HepG2 (cell line): ENCODE measurements at regions not wholly inside any gene's neighbourhood (a gene's known extent, or its start where the extent isn't known, plus 50 kb on each side); places are given as distances from the start of the nearest gene placed in this dataset.

Source experiments
- ATAC-seq: fragments of 200-7000 bp; cut with Tn5 transposase; 3 replicates; pipeline ENCODE4 v1.9.1; 2020; ENCODE audit warnings: mild to moderate bottlenecking, moderate library complexity
- BruUV-seq: library from RNA; stranded (reverse); fragments of 400-500 nt; replicated peaks from 2 replicates; lab custom pipeline; 2021; lab: Mats Ljungman, UMichigan
- CTCF ChIA-PET: fragments of 300-600 bp; formaldehyde crosslinking; extraction: SDS; loops from one replicate; lab custom pipeline; 2021; ENCODE audit warnings: low total read pairs, inconsistent platforms, low intra/inter-chr PET ratio; lab: Yijun Ruan, JAX
- POLR2A ChIA-PET: fragments of 350-600 bp; sonication (Branson Sonifier 250); formaldehyde crosslinking; loops from one replicate; lab custom pipeline; 2020; ENCODE audit warnings: antibody characterized with exemption, inconsistent platforms; lab: Yijun Ruan, JAX
- DNase-seq: peaks from one replicate; pipeline ENCODE4 v3.0.0-alpha.2; 2015; ENCODE audit warnings: low spot score
- FAIRE-seq: peaks from 3 replicates; lab custom pipeline; 2011; peaks lifted over from hg19 to GRCh38; lab: Jason Lieb, UNC
- H2AFZ ChIP-seq: one replicate; pipeline ENCODE4 v1.6.1; 2011; ENCODE audit warnings: low read length, inconsistent platforms
- H3K27ac ChIP-seq: fragments of 300-600 bp; 3 replicates; pipeline ENCODE4 v1.8.0; 2011; ENCODE audit warnings: mixed run types, mild to moderate bottlenecking, mixed read lengths, low read length, inconsistent platforms; ENCODE audit not compliant: insufficient read depth; ENCODE audit errors: extremely low read length
- H3K27me3 ChIP-seq, 2 experiments: fragments of 200-600 bp in 1 of 2; 2 replicates in 1 of 2; 3 replicates in 1 of 2; pipeline versions ENCODE4 v1.6.0 to v1.8.0; 2011; ENCODE audit warnings: low read length in 2 of 2, mild to moderate bottlenecking in 2 of 2, moderate library complexity in 2 of 2, inconsistent platforms in 1 of 2; ENCODE audit not compliant: insufficient read depth in 2 of 2, control insufficient read depth in 1 of 2
- H3K36me3 ChIP-seq, 2 experiments: fragments of 200-600 bp in 1 of 2; replicated peaks in 1 of 2; 2 replicates in 1 of 2; 3 replicates in 1 of 2; pipeline versions ENCODE4 v1.5.1 to v1.8.0; 2011; ENCODE audit warnings: low read length in 2 of 2, inconsistent platforms in 1 of 2; ENCODE audit not compliant: insufficient read depth in 2 of 2, control insufficient read depth in 1 of 2
- H3K4me1 ChIP-seq: 2 replicates; pipeline ENCODE4 v1.5.1; 2012; ENCODE audit warnings: low read length, inconsistent platforms; ENCODE audit not compliant: insufficient read depth
- H3K4me2 ChIP-seq: 2 replicates; pipeline ENCODE4 v1.6.0; 2011; ENCODE audit warnings: low read depth, low read length, inconsistent platforms
- H3K4me3 ChIP-seq, 3 experiments: fragments of 200-600 bp in 1 of 3; sonication (generic), shearing (Covaris generic) in 1 of 3; replicated peaks in 1 of 3; 2 replicates each; pipeline ENCODE4 v1.5.1; 2011 to 2016; ENCODE audit warnings: low read length in 3 of 3, inconsistent platforms in 2 of 3, low read depth in 2 of 3, mild to moderate bottlenecking in 2 of 3, control low read depth in 1 of 3, mixed read lengths in 1 of 3; ENCODE audit not compliant: insufficient read depth in 1 of 3
- H3K79me2 ChIP-seq: one replicate; pipeline ENCODE4 v1.6.1; 2011; ENCODE audit warnings: low read length, inconsistent platforms; ENCODE audit not compliant: insufficient read depth
- H3K9ac ChIP-seq: 2 replicates; pipeline ENCODE4 v1.6.0; 2011; ENCODE audit warnings: mild to moderate bottlenecking, low read depth, low read length, inconsistent platforms; ENCODE audit not compliant: insufficient read depth
- H3K9me3 ChIP-seq: 2 replicates; pipeline ENCODE4 v1.5.1; 2012; ENCODE audit warnings: mild to moderate bottlenecking, low read length
- H4K20me1 ChIP-seq: 2 replicates; pipeline ENCODE4 v1.6.0; 2011; ENCODE audit warnings: inconsistent platforms, mild to moderate bottlenecking, low read length, moderate library complexity; ENCODE audit not compliant: insufficient read depth
- NRL ChIP-seq: sonication (generic); formaldehyde crosslinking; IDR thresholded peaks from 2 replicates; pipeline ENCODE4 v1.5.0; 2020; ENCODE audit warnings: missing genetic modification reagents, mild to moderate bottlenecking, moderate library complexity, borderline replicate concordance
- RXRB ChIP-seq: IDR thresholded peaks from 2 replicates; pipeline ENCODE4 v1.6.1; 2016; ENCODE audit warnings: borderline replicate concordance, missing genetic modification reagents, missing compliant biosample characterization
- SMAD9 ChIP-seq: sonication (generic); formaldehyde crosslinking; IDR thresholded peaks from 2 replicates; pipeline ENCODE4 v1.5.1; 2020; ENCODE audit warnings: mild to moderate bottlenecking, missing genetic modification reagents
- TGIF2 ChIP-seq: IDR thresholded peaks from 2 replicates; pipeline ENCODE4 v1.6.1; 2016; ENCODE audit warnings: control low read depth, missing compliant biosample characterization
- ZNF335 ChIP-seq: sonication (generic); formaldehyde crosslinking; IDR thresholded peaks from 2 replicates; pipeline ENCODE4 v1.4.0; 2020; ENCODE audit warnings: missing genetic modification reagents
- ZNF598 ChIP-seq: sonication (generic); formaldehyde crosslinking; IDR thresholded peaks from 2 replicates; pipeline ENCODE4 v1.5.1; 2020; ENCODE audit warnings: mild to moderate bottlenecking, missing genetic modification reagents, borderline replicate concordance
- WGBS: methylation state at CpG from one replicate; pipeline ENCODE4 v1.1.6; 2017; ENCODE audit warnings: low lambda C conversion rate; 5-methylcytosine and 5-hydroxymethylcytosine counted together
- in situ Hi-C: cut with HindIII; loops from 2 replicates; pipeline ENCODE4 v1.10.0; 2017; ENCODE audit warnings: low pct_unique_long_range_greater_than_20kb; ENCODE audit not compliant: extremely low pct_ligation_motif_present
- intact Hi-C: fragments of 100-400 bp; cut with micrococcal nuclease; formaldehyde crosslinking; loops from one replicate; pipeline ENCODE4 v1.10.0; 2022; ENCODE audit not compliant: unreplicated experiment
- TF ChIP-seq, protein P1 (sequence below): sonication (generic); formaldehyde crosslinking; IDR thresholded peaks from 2 replicates; pipeline ENCODE4 v1.4.0; 2020; ENCODE audit warnings: missing genetic modification reagents
- TF ChIP-seq, protein P2 (sequence below): sonication (generic); formaldehyde crosslinking; IDR thresholded peaks from 2 replicates; pipeline ENCODE4 v1.9.0; 2021; ENCODE audit warnings: missing genetic modification reagents, borderline replicate concordance
- TF ChIP-seq, protein P3 (sequence below): fragments of 450-650 bp; IDR thresholded peaks from 2 replicates; pipeline ENCODE4 v1.6.1; 2017; ENCODE audit warnings: mild to moderate bottlenecking

- no peaks in the 10 kb centered on the region for H3K36me3 ChIP-seq
- intact Hi-C loops: no loop called here
- H3K9ac ChIP-seq: no peak overlapping the region
- ATAC-seq (no peak), DNase-seq (no peak), FAIRE-seq (no peak)
- CTCF ChIA-PET: no interaction called here
- H3K4me3 ChIP-seq: no peak overlapping the region
- POLR2A ChIA-PET: no interaction called here
- WGBS: under 1% methylated on average over 3 of the region's 3 CpGs
- no peak overlapping the region for H3K27ac ChIP-seq
- no peaks in the 10 kb centered on the region for H4K20me1 ChIP-seq
- H3K9me3 ChIP-seq: peaks cover 10% of the 10 kb centered on the region; the same call in 1 of the 2 replicates
- no peaks in the 10 kb centered on the region for H3K4me1 ChIP-seq
- no peak overlapping the region for H2AFZ ChIP-seq
- in situ Hi-C loops: no loop called here
- no peak overlapping the region for H3K4me2 ChIP-seq
- no peaks in the 10 kb centered on the region for H3K27me3 ChIP-seq
- BruUV-seq: no TSS peak
- H3K79me2 ChIP-seq: no peaks in the 10 kb centered on the region
- TF ChIP-seq RXRB (CRISPR knock-in tag): no peak
- TF ChIP-seq, protein P1, sequence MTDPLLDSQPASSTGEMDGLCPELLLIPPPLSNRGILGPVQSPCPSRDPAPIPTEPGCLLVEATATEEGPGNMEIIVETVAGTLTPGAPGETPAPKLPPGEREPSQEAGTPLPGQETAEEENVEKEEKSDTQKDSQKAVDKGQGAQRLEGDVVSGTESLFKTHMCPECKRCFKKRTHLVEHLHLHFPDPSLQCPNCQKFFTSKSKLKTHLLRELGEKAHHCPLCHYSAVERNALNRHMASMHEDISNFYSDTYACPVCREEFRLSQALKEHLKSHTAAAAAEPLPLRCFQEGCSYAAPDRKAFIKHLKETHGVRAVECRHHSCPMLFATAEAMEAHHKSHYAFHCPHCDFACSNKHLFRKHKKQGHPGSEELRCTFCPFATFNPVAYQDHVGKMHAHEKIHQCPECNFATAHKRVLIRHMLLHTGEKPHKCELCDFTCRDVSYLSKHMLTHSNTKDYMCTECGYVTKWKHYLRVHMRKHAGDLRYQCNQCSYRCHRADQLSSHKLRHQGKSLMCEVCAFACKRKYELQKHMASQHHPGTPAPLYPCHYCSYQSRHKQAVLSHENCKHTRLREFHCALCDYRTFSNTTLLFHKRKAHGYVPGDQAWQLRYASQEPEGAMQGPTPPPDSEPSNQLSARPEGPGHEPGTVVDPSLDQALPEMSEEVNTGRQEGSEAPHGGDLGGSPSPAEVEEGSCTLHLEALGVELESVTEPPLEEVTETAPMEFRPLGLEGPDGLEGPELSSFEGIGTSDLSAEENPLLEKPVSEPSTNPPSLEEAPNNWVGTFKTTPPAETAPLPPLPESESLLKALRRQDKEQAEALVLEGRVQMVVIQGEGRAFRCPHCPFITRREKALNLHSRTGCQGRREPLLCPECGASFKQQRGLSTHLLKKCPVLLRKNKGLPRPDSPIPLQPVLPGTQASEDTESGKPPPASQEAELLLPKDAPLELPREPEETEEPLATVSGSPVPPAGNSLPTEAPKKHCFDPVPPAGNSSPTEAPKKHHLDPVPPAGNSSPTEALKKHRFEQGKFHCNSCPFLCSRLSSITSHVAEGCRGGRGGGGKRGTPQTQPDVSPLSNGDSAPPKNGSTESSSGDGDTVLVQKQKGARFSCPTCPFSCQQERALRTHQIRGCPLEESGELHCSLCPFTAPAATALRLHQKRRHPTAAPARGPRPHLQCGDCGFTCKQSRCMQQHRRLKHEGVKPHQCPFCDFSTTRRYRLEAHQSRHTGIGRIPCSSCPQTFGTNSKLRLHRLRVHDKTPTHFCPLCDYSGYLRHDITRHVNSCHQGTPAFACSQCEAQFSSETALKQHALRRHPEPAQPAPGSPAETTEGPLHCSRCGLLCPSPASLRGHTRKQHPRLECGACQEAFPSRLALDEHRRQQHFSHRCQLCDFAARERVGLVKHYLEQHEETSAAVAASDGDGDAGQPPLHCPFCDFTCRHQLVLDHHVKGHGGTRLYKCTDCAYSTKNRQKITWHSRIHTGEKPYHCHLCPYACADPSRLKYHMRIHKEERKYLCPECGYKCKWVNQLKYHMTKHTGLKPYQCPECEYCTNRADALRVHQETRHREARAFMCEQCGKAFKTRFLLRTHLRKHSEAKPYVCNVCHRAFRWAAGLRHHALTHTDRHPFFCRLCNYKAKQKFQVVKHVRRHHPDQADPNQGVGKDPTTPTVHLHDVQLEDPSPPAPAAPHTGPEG (CRISPR knock-in tag): no peak
- TF ChIP-seq NRL: no peak
- TF ChIP-seq, protein P2, sequence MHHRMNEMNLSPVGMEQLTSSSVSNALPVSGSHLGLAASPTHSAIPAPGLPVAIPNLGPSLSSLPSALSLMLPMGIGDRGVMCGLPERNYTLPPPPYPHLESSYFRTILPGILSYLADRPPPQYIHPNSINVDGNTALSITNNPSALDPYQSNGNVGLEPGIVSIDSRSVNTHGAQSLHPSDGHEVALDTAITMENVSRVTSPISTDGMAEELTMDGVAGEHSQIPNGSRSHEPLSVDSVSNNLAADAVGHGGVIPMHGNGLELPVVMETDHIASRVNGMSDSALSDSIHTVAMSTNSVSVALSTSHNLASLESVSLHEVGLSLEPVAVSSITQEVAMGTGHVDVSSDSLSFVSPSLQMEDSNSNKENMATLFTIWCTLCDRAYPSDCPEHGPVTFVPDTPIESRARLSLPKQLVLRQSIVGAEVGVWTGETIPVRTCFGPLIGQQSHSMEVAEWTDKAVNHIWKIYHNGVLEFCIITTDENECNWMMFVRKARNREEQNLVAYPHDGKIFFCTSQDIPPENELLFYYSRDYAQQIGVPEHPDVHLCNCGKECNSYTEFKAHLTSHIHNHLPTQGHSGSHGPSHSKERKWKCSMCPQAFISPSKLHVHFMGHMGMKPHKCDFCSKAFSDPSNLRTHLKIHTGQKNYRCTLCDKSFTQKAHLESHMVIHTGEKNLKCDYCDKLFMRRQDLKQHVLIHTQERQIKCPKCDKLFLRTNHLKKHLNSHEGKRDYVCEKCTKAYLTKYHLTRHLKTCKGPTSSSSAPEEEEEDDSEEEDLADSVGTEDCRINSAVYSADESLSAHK (CRISPR knock-in tag): no peak
- TF ChIP-seq SMAD9 (CRISPR knock-in tag): no peak
- TF ChIP-seq ZNF335: no peak
- no peak for TF ChIP-seq TGIF2 (CRISPR knock-in tag)
- no peak for TF ChIP-seq ZNF598 (CRISPR knock-in tag)
- TF ChIP-seq, protein P3, sequence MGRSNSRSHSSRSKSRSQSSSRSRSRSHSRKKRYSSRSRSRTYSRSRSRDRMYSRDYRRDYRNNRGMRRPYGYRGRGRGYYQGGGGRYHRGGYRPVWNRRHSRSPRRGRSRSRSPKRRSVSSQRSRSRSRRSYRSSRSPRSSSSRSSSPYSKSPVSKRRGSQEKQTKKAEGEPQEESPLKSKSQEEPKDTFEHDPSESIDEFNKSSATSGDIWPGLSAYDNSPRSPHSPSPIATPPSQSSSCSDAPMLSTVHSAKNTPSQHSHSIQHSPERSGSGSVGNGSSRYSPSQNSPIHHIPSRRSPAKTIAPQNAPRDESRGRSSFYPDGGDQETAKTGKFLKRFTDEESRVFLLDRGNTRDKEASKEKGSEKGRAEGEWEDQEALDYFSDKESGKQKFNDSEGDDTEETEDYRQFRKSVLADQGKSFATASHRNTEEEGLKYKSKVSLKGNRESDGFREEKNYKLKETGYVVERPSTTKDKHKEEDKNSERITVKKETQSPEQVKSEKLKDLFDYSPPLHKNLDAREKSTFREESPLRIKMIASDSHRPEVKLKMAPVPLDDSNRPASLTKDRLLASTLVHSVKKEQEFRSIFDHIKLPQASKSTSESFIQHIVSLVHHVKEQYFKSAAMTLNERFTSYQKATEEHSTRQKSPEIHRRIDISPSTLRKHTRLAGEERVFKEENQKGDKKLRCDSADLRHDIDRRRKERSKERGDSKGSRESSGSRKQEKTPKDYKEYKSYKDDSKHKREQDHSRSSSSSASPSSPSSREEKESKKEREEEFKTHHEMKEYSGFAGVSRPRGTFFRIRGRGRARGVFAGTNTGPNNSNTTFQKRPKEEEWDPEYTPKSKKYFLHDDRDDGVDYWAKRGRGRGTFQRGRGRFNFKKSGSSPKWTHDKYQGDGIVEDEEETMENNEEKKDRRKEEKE: no peak
These were observed 272.6 kb upstream of the ERBB4 start for GRCh38 chr2:212811036-212811805.
